ENCODE measurements at regions not wholly inside any gene's neighbourhood (a gene's known extent, or its start where the extent isn't known, plus 50 kb on each side); places are given as distances from the start of the nearest gene placed in this dataset.

DNA sequence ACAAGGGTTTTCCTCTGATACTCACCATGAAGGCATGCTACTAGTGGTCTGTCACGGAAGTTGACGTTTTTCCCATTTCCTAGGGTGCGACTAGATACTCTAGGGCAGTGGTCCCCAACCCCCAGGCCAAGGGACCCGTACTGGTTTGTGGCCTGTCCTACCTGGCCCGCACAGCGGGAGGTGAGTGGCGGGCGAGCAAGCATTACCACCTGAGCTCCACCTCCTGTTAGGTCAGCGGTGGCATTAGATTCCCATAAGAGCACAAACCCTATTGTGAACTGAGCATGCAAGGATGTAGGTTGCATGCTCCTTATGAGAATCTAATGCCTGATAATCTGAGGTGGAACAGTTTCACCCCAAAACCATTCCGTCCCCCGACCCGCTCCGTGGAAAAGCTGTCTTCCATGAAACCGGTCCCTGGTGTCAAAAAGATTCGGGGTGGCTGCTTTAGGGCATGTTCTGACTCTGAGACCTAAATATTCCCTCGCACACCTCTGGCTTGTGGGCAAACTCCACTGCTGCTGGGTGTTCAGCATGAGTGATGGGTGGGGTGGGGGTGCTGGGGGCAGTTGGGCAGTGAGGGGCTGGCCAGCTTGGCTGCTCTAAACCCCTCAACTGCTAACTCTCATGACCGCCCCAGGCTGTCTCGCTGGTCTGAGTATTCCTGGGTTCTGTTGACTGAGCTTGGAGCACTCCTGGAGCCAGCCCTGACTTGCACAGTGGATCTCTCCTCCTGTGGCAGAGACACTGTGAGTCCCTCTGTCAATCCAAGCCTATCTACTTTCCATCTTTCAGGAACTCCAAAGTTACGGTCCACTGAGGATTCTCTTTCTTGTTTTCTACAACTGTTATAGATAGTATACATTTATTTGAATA, 78.3 kb upstream of the NEK6 start:
- DNase-seq, result no peak

DNA sequence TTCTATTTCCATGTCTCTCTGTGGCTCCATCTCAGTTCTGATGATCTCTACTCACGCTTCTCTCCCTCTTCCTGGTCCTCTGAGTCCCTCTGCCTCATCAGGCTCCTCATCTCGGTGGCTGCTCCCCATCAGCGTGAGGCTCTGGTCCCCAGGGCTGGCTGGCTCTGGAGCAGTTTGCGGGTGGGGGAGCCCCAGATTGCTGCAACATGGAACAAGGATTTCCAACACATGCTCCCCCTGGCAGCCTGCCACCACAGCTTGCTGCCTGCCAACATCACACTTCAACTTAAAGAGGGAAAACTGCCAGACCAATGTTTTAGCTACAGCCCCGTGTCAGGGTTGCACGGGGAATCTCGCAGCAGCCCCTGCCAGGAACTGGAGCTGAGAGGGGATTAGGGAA, 77.2 kb upstream of the NEK6 start:
- DNase-seq, result peak; percentile 43

- peak; percentile 17 for DNase-seq
These were observed 75.0 kb upstream of the NEK6 start for GRCh38 chr9:124182741-124183140.

DNA sequence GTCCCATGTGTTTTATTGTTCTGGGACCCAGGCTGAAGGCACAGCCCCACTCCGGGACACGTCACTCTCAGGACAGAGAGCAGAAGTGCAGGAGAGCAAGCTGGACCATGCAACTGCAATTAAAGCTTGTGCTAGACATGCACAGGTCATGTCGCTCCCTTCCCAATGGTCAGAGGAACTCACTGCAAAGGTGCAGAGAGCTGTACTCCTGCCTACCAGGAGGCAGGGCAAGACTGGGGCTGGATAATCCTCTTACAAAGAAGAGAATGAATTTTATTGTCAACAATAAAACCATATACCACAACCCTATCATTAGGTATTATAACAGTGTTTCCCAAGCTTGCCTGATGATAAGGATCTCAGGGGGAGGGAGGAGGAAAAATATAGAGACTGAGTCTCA, 74.0 kb upstream of the NEK6 start:
- DNase-seq, result no peak

DNA sequence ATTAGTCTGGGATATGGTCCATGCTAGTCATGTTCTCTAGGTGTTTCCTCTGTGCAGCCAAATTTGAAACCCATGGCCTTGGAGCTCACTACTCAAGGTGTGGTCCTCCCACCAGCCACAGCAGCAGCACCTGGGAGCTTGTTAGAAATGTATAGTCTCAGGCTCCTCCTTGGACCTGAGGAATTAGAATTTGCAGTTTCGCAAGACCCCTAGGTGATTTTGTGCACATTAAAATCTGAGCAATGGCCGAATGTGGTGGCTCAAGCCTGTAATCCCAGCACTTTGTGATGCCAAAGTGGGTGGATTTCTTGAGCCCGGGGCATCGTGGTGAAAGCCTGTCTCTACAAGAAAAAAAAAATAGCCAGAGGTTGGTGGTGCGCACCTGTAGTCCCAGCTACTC, 72.3 kb upstream of the NEK6 start:
- no peak for DNase-seq

- no peak for DNase-seq
These were observed 70.4 kb upstream of the NEK6 start for GRCh38 chr9:124187311-124187710.

GRCh38 chr9:124188331-124189110, 69.2 kb upstream of the NEK6 start:
- DNase-seq, result no peak

- DNase-seq, result no peak
These were observed 67.0 kb upstream of the NEK6 start for GRCh38 chr9:124190761-124191160.

DNA sequence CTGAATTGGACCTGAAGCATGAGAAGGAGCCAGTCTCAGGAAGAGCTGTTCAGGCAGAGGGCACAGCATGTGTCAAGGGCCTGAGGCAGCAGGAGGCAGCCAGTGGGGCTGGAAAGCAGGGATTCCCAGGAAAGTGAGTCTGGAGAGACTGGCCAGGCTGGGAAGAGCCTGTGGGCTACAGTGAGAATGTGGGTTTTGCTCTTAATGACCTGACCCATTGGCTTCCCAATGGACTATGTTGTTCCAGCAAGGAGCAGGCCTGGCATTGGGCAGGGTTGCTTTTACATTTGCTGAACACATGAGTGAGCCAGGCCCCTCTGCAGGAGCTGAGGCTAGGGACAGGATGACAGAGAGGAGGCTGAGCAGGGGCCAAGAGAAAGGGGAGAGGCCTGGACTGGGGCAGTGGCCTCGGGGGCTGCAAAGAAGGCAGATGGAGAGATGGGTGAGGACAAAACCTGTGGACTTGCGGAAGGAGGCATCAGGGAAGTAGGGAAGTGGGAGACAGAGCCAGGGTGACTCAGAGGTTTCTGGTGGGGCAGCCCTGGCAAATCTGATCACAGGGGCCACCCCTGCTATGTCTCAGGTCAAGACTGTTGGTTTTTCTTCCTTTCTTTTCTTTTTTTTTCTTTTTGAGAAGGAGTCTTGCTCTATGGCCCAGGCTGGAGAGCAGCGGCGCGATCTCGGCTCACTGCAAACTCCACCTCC, 65.9 kb upstream of the NEK6 start:
- no peak for DNase-seq

- DNase-seq, result no peak
These were observed 61.0 kb upstream of the NEK6 start for GRCh38 chr9:124196814-124197176.

- no peak for DNase-seq
These were observed 60.3 kb upstream of the NEK6 start for GRCh38 chr9:124197177-124198095.

GRCh38 chr9:124198331-124198730, 59.4 kb upstream of the NEK6 start:
- no peak for DNase-seq

DNA sequence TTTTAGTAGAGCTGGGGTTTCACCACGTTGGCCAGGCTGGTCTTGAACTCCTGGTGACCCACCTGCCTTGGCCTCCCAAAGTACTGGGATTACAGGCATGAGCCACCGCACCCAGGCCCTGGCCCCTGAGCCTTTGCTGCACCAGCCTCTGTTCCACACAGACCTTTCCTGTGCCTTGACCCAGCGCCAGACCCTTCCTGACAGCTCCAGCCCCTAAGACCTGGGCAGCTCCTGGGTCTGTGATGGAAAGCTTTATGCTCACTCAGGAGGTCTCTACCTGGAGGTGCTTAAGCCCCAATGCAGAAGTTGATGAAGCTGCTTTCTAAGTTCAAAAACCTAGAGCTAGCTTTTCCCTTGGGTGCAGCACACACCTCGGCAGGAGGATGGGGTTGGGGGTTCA, 58.8 kb upstream of the NEK6 start:
- DNase-seq, result no peak

GRCh38 chr9:124199474-124199873, 58.3 kb upstream of the NEK6 start:
- DNase-seq, result no peak

- DNase-seq, result no peak
These were observed 55.2 kb upstream of the NEK6 start for GRCh38 chr9:124202447-124202971.

GRCh38 chr9:124205686-124206352, 51.9 kb upstream of the NEK6 start:
- DNase-seq, result peak; percentile 10

DNA sequence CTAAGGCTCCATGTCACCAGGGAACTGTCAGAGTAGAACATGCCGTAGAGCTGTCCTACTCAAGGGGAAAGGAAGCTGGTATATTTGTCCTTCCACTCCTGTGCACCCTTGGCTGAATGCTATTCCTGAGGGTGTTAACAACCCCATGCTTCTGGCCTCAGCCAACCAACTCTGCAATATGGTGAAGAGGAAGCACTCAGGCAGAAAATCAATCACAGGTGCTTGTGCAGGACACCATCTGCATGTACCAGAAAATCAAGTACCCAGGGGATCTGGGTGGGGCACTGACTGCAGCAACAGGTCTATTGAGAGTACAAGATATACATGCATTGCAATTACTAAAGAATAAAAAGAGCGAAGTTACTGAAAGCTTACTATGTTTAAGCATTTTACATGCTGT, 51.4 kb upstream of the NEK6 start:
- peak; percentile 54 for DNase-seq
